Endothelial cell of hepatic sinusoid (primary cell): ENCODE measurements at regions not wholly inside any gene's neighbourhood (a gene's known extent, or its start where the extent isn't known, plus 50 kb on each side); places are given as distances from the start of the nearest gene placed in this dataset.

ENCODE experiments used
- in situ Hi-C: cut with HindIII; loops from 2 replicates; pipeline ENCODE4 v1.10.0; 2017; ENCODE audit warnings: low sequenced_read_pairs

DNA sequence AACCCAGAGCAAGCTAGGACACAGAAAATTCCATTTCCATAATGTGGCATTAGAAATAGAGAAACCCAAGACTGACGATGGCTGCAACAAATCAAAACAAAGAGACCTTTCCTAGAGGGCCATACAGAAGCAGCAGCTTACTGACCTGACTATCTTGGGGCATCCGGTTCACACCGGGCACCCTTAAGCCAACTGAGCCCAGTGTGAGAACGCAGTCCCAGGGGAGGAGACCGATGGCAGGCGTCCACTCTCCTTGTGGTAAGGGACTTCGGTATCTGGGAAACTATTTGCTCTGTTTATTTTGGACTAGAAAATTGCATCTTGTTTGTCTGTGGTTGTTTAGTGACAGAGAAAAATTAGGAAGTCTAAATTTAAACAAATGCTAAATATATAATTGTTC is 244.8 kb upstream of the COPS8 start:
- in situ Hi-C loops = no loop called here

DNA sequence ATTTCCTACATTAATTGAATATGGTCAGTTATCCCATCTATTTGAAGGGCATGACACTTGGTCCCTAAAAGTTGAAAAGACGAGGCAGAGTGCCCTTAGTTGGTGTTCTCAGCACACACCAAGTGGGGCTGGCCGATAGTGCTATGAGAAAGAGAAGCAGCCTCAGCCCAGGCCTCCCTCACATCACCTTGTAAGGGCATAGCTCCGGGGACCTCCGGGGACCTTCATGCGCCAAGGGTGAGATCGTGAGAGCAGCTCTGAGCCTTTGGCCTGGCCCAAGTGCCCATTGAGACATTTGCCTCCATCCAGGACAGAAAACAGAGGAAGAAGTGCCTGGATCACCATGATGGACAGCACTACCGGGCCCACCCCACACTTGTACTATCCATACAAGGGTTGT is 244.3 kb upstream of the COPS8 start:
- in situ Hi-C loops = no loop called here

DNA sequence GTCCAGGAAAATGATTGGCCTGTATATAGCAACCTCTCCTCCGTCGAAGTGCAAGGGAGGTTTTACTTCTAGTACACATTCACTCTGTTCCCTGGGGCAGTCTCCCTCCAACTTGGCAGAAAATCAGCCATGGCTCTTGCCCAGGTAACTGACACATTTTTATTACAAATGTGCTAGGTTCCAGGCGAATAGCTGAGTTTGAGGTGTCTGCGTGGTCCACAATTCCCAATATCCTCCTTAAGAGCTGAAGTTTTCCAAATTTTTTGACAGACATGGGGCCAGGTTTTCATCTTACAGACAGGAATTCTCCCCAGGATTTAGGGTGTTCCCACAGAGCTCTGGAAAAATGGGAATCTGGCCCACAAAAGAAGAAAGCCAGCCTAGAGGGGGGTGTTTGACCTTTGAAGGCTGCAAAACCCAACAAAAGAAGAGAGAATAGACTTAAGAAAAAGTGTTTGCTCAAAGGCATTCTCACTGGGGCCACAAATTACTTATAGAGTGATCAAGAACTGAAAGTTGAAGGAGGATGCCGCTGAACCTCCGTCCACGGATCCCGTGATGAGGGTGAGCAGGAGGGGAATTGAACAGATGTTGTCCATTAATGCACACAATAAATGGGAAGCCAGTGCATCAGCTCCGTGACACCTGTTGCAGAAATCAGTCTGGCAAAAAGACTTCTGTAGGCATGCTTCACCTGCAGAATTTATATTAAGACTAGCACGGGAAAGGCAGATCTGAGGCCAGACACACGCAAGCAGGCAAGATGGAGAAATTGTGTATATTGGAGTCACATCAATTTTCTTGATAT is 242.3 kb upstream of the COPS8 start:
- in situ Hi-C loops = no loop called here

DNA sequence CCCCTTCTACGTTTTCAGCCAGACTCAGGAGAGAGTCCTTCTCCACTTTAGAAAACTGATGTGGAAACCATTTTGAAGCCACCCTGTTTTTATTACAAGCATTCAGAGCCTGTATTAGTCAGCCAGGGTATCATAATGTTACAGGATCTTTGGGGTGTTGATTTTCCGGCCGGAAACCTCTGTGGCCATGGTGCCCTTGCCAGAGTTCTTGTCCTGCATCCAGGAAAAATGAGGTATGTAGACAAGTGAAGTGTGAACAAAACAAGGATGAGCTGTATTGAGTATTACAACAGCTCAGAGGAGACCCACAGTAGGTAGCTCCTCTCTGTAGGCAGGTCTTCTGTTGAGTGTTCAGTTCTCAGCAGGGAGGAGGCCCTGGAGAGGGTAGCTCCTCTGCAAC is 241.0 kb upstream of the COPS8 start:
- in situ Hi-C loops = no loop called here

DNA sequence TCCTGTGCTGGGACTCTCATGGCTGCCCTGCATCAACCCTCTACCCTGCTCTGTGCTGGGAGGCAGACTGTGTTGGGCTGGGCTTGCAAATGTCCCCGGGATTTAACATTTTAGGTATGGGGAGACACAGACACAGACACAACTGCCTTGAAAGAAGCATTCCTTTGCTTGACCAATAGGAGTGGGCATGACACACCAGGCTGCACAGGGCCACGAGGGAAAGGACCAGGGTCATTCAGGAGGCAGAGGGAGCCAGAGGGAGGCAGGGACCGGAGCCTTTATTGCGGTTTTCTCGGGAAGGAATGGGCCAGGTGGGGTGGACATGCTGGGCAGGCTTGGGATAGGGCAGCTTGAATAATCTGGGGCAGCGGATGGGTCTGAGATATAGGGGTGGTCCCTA is 238.7 kb upstream of the COPS8 start:
- in situ Hi-C loops = no loop called here

DNA sequence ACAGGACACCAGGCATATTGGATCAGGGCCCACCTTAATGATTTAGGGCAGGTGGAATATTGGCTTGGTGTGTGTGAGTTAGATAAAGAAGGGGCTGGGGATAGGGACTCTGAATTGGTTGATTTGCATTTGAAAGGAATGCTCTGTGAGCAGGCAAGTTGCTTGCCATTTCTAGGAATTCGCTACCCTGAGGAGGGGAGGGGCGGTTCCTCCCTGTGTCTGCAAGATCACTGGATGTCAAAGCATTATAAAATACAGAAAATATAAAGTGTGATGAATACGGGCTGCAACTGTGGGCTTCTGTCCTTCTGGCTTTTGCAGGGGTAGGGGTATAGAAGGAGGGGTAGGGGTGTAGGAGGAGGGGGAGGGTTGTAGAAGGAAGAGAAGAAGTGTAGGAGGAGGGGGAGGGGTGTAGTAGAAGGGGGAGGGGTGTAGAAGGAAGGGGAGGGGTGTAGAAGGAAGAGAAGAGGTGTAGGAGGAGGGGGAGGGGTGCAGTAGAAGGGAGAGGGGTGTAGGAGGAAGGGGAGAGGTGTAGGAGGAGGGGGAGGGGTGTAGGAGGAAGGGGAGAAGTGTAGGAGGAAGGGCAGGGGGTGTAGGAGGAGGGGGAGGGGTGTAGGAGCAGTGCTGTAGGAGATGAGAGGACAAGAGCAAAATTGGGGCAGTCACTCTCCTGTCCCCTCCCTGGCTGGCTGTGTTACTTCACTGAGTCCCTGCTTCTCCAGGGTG is 238.0 kb upstream of the COPS8 start:
- in situ Hi-C loops = no loop called here

DNA sequence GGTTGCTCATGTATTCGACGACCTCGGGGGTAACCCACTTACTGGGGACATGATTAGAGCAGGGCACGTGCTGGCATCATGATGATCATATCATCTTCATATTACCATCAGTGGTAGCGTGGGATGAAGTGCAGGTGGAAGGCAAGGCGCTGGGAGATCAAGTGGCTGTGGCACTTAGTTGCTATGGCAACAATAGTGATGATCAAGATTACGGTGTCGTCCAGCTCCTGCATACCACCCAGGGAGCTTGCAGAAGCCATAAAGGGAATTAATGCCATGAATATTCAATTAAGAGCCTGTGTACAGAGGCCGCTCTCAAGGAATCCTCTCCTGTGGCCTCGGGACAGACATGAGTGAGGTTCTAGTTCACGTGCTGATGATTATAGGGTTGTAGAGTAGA is 237.2 kb upstream of the COPS8 start:
- in situ Hi-C loops = no loop called here

DNA sequence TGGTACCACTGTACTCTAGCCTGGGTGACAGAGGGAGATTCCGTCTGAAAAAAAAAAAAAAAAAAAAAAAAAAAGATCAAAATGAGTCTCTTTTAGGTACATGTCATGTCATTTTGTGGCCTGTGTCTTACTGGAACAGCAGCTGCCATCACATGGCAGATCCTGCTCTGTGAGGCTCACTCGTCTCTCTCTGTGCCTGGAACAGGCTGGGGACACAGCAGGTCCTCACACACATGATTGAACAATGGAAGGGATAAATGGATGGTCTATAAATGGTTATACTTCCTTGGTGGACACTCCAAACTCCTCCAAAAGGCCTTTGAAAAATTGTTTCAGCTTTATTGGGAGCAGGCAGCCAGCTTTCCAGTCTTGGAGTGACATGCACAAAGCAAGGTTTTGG is 236.2 kb upstream of the COPS8 start:
- in situ Hi-C loops = no loop called here

DNA sequence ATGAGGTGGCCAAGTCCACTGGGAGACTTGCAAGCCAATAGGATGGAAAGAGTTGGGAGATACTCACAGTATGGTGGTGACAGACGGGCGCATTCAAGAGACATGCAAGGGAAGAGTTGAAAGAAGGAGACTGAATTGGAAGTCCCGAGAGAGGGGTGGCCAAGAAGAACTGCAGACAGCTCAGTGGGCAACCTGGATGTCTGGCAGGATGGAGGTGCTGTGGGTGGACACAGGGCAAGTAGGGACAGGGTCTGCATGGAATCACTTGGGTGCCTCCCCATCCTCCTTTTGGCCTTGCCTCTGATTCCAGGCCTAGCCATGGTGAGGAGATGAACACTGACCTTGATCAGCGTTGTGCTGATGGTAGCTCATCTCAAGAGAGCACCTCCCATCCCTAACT is 235.7 kb upstream of the COPS8 start:
- in situ Hi-C loops = no loop called here

DNA sequence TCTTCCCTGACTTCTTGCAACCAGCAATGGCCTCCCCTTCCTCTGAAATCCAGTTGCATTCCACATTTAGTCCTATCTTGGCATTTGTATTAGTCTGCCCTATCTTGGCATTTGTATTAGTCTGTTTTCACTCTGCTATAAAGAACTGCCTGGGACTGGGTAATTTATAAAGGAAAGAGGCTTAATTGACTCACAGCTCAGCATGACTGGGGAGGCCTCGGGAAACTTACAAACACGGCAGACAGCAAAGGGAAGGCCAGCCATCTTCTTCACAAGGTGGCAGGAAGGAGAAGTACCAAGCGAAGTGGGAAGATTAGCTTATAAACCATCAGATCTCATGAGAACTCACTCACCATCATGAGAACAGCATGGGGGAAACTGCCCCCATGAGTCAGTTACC is 234.5 kb upstream of the COPS8 start:
- in situ Hi-C loops = no loop called here

DNA sequence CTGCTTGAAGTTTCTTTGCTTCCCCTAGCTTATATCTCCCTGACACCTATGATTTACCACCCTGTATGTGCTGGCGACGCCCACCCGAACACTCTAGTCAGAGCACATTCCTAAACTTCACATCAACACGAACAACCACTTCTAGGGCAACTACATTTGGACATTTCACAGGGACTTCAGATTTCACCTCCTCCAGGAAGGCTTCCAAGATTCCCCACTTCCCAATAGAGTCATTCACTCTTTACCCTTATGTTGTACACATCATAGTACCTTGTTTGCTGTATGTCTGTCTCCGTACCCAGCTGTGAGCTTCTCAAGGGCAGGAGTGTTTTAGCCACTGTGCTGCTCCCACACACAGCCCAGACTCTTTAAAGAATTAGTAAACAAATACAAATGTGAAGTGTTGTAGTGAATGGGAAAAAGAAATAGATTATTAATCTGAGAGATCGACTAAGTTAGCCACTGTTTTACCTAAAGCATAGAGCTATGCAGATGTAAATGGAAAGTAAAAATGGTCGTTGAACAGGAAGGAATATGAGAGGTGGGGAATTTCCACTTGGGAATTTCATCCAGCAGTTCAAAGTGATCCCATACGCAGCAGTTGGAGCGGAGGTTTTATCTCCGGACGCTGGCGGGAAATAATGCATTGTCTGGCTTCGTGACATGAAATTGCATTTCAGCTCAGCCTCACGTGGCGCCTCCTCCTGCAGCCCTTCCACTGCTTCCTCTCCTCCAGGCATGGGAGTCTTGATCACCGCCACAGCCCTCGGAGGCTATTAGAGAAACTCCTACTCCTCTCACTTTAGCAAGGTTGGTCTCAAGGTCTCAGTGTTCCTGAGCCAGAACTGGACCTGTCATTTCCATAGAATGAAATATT is 233.4 kb upstream of the COPS8 start:
- in situ Hi-C loops = no loop called here

DNA sequence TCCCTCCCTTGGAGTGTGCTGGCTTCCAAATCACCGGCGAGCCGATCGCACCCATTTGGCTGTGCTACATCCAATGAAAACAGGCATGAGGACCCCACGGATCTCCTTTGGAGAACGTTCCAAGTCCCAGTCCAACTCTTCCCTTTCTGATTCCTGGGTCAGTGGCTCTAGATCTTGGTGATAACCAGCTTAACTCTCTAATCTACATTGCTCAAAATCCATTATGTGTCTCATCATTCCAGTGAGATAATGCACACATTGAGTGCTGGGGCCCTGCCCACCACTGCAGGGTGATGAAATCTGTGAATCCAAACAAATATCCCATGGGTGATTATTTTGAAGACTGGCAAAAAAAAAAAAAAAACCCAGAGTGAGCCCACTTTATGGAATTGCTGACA is 232.7 kb upstream of the COPS8 start:
- in situ Hi-C loops = no loop called here

DNA sequence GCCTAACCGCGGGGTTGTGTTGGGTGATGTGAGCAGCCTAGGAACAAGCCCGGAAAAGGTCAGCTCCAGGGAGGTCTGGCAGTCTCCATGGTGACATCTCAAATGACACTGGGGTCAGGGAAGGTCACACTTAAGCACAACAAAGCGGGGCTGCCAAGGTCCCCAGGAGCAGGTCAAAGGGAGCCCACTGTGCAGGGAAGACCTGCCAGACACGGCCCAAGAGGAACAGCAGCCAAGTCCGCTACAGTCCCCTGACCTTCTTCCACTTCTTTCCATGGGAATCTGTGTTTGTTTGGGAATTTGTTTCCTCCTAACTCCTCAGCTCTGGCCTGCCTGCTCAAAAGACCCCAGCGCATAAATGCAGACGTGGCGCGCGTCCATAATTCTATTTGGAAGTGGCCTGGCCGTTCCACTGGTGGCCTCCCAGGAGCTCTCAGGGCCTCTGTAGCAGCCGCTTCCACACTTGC is 232.1 kb upstream of the COPS8 start:
- in situ Hi-C loops = no loop called here

DNA sequence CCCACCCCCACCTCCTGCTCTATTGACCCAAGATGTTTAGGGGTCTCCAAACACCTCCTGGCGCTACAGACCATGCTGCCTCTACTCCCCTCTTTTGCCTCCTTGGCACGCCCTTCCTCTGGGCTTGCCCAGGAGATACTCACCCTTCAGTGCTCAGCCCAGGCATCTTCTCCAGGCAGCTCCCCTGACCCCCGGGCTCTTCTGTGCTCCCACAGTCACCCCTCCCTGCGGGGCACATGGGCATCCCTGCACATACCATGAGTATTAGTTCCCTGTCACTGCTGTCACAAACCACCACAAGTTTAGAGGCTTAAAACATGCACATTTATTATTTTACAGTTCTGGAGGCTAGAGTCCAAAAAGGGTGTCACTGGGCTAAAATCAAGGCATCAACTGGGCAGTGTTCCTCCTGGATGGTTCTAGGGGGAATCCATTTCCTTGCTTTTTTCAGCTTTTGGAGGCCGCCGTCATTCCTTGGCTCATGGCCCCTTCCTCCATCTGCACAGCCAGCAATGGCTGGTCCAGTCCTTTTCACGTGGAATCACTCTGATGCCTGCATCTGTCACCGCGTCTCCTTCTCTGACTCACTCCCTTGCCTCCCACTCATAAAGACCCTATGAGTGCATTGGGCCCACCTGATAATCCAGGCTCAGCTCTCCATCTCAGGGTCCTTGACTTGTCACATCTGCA is 230.4 kb upstream of the COPS8 start:
- in situ Hi-C loops = no loop called here

DNA sequence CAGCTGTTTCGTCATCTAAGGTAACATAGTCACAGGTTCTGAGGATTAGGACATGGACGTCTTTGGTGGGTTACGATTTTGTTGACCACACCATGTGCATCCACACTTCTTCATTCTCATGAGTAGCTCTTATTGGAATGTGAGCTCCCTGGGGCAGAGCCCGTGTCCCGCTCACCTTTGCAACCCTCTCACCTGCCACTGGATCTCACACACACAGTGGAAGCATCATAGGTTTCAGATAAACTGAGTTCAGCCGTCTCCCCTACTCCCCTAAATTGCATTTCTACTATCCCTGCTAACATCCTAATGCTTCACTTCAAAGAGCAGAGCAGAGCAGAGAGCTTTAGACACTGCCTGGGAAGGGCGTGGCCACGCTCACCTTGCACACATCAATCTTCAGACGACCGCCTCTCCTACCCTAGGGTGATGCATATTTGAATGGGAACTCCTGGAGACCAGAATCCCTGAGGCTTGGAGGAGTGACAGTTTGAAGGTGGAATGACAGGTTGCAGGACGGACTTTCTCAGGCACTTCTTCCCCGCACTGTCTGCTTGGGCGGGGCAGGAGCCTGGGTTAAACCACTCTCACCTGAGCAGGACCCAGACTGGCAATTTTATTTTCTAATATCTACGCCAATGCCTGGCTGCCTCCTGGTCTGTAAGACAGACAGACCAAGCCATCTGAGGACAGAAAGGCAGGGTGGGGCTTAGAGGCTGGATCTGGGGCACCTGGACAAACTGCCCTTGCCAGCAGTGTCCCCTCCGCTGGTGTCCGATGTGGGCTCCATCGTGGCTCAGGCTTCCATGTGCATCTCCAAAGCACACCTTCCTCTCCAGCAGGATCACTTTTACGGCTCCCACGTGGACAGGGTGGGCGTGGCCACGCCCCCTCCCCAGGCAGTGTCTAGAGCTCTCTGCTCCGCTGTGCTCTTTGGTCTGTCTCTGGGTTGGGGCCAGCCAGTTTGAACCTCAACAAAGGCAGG is 229.5 kb upstream of the COPS8 start:
- in situ Hi-C loops = no loop called here

DNA sequence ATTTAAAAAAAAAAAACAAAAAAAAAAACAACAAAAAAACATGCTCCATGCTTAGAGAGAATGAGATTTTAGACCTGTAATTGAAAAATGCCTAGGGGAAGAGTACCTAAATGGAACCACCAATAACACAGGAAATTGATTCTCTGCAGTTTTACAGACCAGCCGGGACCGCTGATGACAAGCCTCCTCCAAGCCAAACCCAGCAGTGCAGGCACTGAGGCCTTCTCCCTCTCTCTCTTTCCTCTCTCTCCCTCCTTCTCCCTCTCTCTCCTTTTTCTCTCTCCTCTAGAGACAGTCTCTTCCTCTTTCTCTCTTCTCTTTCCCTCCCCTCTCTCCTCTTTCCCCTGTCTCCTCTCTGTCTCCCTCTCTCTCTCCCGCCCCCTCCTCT is 228.8 kb upstream of the COPS8 start:
- in situ Hi-C loops = no loop called here

DNA sequence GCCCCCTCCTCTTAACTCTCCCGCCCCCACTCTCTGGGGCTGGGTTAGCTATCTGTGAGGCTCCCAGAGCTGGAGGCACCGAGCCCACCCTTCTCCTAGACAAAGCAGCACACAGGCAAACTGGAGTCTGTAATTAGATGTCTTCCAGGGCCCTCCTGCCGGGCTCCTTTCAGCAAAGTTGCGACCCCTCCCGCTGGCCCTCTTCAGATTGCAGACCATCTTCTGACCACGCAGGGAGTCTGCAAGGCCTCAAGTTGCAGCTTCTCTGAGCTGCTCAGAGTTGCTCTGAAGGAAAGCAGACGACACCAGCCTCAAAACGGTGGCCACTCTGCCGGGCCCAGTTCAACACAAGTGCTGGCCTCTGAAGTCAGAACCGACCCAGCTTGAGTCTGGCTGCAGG is 228.4 kb upstream of the COPS8 start:
- in situ Hi-C loops = no loop called here

DNA sequence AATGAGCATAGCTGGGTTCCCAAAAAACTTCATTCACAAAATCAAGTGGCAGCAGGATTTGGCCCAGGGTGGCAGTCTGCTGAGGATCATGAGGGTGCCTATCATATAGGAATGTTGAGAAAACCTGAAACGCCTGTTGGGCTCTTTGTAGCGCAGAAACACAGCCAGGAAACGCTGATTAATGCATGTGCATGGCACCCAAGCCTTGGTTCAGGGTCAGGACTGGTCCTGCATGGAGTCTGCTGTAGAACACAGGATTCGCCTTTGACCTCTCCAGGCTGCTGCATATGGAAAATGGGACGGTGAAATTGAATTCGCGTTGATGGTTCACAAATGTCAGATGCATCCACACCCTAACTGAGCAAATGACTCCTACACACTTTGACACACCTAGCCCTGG is 227.9 kb upstream of the COPS8 start:
- in situ Hi-C loops = no loop called here

DNA sequence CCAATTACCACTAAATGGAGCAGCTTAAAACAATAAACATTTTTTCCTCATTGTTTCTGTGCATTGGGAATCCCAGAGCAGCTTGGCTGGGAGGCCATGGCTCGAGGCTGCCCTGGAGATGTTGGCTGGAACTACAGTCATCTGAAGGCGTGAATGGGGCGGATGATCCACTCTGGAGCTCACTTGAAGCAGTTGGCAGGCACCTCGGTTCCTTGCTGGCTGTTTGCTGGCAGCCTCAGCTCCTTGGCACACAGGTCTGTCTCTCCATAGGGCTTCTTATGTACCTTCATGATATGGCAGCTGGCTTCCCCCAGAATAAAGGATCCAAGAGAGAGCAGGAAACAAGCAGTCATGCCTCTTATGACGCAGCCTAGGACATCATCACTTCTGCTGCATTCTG is 227.0 kb upstream of the COPS8 start:
- in situ Hi-C loops = no loop called here

DNA sequence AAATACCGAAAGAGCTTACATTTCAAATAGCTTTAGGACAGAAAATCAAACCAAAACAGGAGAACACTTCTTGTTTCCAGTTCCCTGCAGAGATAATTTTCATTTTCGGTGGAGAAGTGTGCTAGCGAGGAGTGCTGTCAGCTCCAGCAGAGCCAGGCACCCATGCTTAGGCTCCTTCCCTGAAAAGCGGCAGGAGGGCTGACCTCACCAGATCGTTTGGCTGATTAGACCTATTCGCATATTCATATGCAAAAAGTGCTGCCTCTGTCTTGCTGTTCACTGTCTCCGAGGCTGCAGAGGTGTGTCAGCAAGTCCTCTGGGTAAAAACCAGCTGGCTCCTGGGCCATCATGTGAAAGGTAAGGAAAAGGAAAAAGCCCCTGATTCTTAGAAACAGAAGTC is 225.8 kb upstream of the COPS8 start:
- in situ Hi-C loops = no loop called here
